GM12878 (cell line): ENCODE measurements at regions not wholly inside any gene's neighbourhood (a gene's known extent, or its start where the extent isn't known, plus 50 kb on each side); places are given as distances from the start of the nearest gene placed in this dataset.
"Not testable (repeated sequence)": the region's sequence is repeated elsewhere in the genome, so short reads cannot be mapped to it uniquely, and the experiment has no call there.

Experiments
- ATAC-seq: fragments of 200-7000 bp; cut with Tn5 transposase; 3 replicates; pipeline ENCODE4 v1.9.1; 2020; ENCODE audit warnings: mild to moderate bottlenecking, moderate library complexity
- BruUV-seq: library from RNA; stranded (reverse); fragments of 400-500 nt; replicated peaks from 2 replicates; lab custom pipeline; 2021; lab: Mats Ljungman, UMichigan
- CTCF ChIA-PET: fragments of 300-600 bp; sonication (Branson Sonifier 250); formaldehyde crosslinking; extraction: SDS; loops from one replicate; lab custom pipeline; 2021; ENCODE audit warnings: inconsistent platforms; lab: Yijun Ruan, JAX
- POLR2A ChIA-PET: fragments of 350-600 bp; formaldehyde crosslinking; extraction: SDS; loops from one replicate; lab custom pipeline; 2021; ENCODE audit warnings: inconsistent platforms; lab: Charles Lee
- RAD21 ChIA-PET: fragments of 300-600 bp; sonication (Branson Sonifier 250); formaldehyde crosslinking; loops from one replicate; lab custom pipeline; 2023; ENCODE audit warnings: antibody characterized with exemption; ENCODE audit not compliant: unreplicated experiment; lab: Charles Lee
- SMC1A ChIA-PET: fragments of 300-600 bp; sonication (Branson Sonifier 250); formaldehyde crosslinking; loops from one replicate; lab custom pipeline; 2023; ENCODE audit not compliant: unreplicated experiment, uncharacterized antibody; lab: Charles Lee
- DNase-seq: peaks from one replicate; pipeline ENCODE4 v3.0.0-alpha.2; 2011; ENCODE audit warnings: low read depth, low spot score
- FAIRE-seq: peaks from 3 replicates; lab custom pipeline; 2011; peaks lifted over from hg19 to GRCh38; lab: Jason Lieb, UNC
- H2AFZ ChIP-seq: 2 replicates; pipeline ENCODE4 v1.6.0; 2011; ENCODE audit warnings: low read depth, low read length, control low read depth; ENCODE audit not compliant: control insufficient read depth
- H3K27ac ChIP-seq: 2 replicates; pipeline ENCODE4 v1.5.1; 2011; ENCODE audit warnings: control low read depth; ENCODE audit not compliant: control insufficient read depth, insufficient read depth
- H3K27me3 ChIP-seq, 2 experiments: replicated peaks in 1 of 2; 2 replicates each; pipeline versions ENCODE4 v1.6.0 to v1.6.1; 2011; ENCODE audit warnings: low read length in 1 of 2; ENCODE audit not compliant: control insufficient read depth in 2 of 2, insufficient read depth in 2 of 2
- H3K36me3 ChIP-seq, 2 experiments: 2 replicates each; pipeline ENCODE4 v1.5.1; 2011; ENCODE audit warnings: low read length in 1 of 2; ENCODE audit not compliant: control insufficient read depth in 2 of 2, insufficient read depth in 2 of 2
- H3K4me1 ChIP-seq: 2 replicates; pipeline ENCODE4 v1.6.1; 2011; ENCODE audit warnings: mild to moderate bottlenecking, low read length, moderate library complexity, mixed read lengths; ENCODE audit not compliant: control insufficient read depth, insufficient read depth
- H3K4me2 ChIP-seq: 2 replicates; pipeline ENCODE4 v1.6.0; 2011; ENCODE audit warnings: control low read depth; ENCODE audit not compliant: control insufficient read depth, insufficient read depth
- H3K4me3 ChIP-seq: fragments of 200-600 bp; sonication (generic); 2 replicates; pipeline ENCODE4 v1.5.1; 2016
- H3K79me2 ChIP-seq: 2 replicates; pipeline ENCODE4 v1.6.0; 2011; ENCODE audit warnings: low read length; ENCODE audit not compliant: control insufficient read depth, insufficient read depth
- H3K9ac ChIP-seq: 2 replicates; pipeline ENCODE4 v1.8.0; 2011; ENCODE audit warnings: low read length, control low read depth, mixed read lengths; ENCODE audit not compliant: control insufficient read depth, insufficient read depth
- H3K9me3 ChIP-seq: replicated peaks from 3 replicates; pipeline ENCODE4 v1.5.1; 2011; ENCODE audit warnings: mild to moderate bottlenecking, low read length; ENCODE audit not compliant: control insufficient read depth, insufficient read depth
- H4K20me1 ChIP-seq: 2 replicates; pipeline ENCODE4 v1.6.0; 2011; ENCODE audit not compliant: control insufficient read depth, insufficient read depth
- CHD4 ChIP-seq: fragments of 200-600 bp; sonication (generic); IDR thresholded peaks from 2 replicates; pipeline ENCODE4 v1.6.1; 2016; ENCODE audit warnings: mild to moderate bottlenecking
- CREM ChIP-seq: IDR thresholded peaks from 2 replicates; pipeline ENCODE4 v1.6.1; 2014; ENCODE audit warnings: antibody characterized with exemption, low read depth
- DPF2 ChIP-seq: fragments of 450-650 bp; IDR thresholded peaks from 2 replicates; pipeline ENCODE4 v1.6.1; 2017; ENCODE audit warnings: mild to moderate bottlenecking
- HDGF ChIP-seq: fragments of 450-650 bp; IDR thresholded peaks from 2 replicates; pipeline ENCODE4 v1.6.1; 2016; ENCODE audit warnings: antibody characterized with exemption
- MYC ChIP-seq: IDR thresholded peaks from 2 replicates; pipeline ENCODE4 v1.6.1; 2011; ENCODE audit warnings: mild to moderate bottlenecking, low read length, moderate library complexity, inconsistent platforms; ENCODE audit not compliant: insufficient read depth, insufficient replicate concordance, insufficient read length, severe bottlenecking
- NFIC ChIP-seq: IDR thresholded peaks from 2 replicates; pipeline ENCODE4 v1.6.1; 2012; ENCODE audit warnings: low read depth, mild to moderate bottlenecking, inconsistent platforms, low read length, moderate library complexity
- NR2F1 ChIP-seq: fragments of 450-650 bp; conservative IDR thresholded peaks from 2 replicates; pipeline ENCODE4 v1.6.1; 2017; ENCODE audit warnings: mild to moderate bottlenecking
- RAD21 ChIP-seq: IDR thresholded peaks from 2 replicates; pipeline ENCODE4 v1.6.1; 2011; ENCODE audit warnings: mild to moderate bottlenecking, low read depth, low read length, moderate library complexity; ENCODE audit not compliant: insufficient read depth
- SMARCA5 ChIP-seq: fragments of 450-650 bp; IDR thresholded peaks from 2 replicates; pipeline ENCODE4 v1.6.1; 2017; ENCODE audit warnings: mild to moderate bottlenecking
- SMC3 ChIP-seq: IDR thresholded peaks from 2 replicates; pipeline ENCODE4 v1.6.1; 2011; ENCODE audit warnings: low read length, improper control_type of control experiment, borderline replicate concordance
- TAF1 ChIP-seq: IDR thresholded peaks from 2 replicates; pipeline ENCODE4 v1.6.1; 2011; ENCODE audit warnings: mild to moderate bottlenecking, low read depth, low read length, borderline replicate concordance
- WGBS: methylation state at CpG from one replicate; pipeline ENCODE4 v1.1.6; 2016; ENCODE audit warnings: low lambda C conversion rate; ENCODE audit not compliant: insufficient replicate concordance, insufficient coverage; ENCODE audit errors: missing lambda C conversion rate; 5-methylcytosine and 5-hydroxymethylcytosine counted together
- in situ Hi-C: fragments of 300-500 bp; cut with MboI; formaldehyde crosslinking; loops from 9 replicates; pipeline ENCODE4 v1.14.3; 2018; ENCODE audit warnings: mixed read lengths
- intact Hi-C: fragments of 100-400 bp; cut with micrococcal nuclease; formaldehyde crosslinking; loops from one replicate; pipeline ENCODE4 v1.14.2; 2022; ENCODE audit not compliant: unreplicated experiment
- TF ChIP-seq, protein P1 (sequence below), 3 experiments: IDR thresholded peaks in 2 of 3; conservative IDR thresholded peaks in 1 of 3; 2 replicates each; pipeline ENCODE4 v1.5.1; 2011; ENCODE audit warnings: low read depth in 3 of 3, low read length in 3 of 3, mild to moderate bottlenecking in 3 of 3, control low read depth in 2 of 3, moderate library complexity in 2 of 3, inconsistent platforms in 1 of 3, mixed read lengths in 1 of 3; ENCODE audit not compliant: control insufficient read depth in 2 of 3, insufficient read depth in 1 of 3; ENCODE audit errors: extremely low read depth in 1 of 3

DNA sequence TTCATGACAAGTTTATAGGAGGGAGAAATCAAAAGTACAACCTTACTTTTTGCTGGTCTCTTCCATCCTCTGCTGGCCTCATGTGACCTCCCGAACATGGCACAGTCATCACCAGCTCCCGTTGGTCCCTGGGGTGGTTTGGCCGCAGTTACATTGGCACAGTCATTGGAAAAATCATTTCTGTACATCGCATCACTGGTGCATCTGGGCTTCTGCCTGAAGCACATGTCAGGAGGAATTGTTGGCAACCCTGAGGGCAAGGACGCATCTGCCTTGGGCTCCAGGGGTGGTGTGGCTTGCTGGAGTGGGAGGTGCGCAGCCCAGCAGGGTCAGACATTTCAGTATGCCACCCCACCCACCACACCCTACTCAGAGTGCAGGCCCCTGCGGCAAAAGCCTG, 162.9 kb upstream of the SLC24A3 start (continued):
- TF ChIP-seq CHD4 (no peak), TAF1 (no peak), HDGF (no peak), NR2F1 (no peak), DPF2 (no peak), CREM (no peak), NFIC (no peak), SMARCA5 (no peak)

DNA sequence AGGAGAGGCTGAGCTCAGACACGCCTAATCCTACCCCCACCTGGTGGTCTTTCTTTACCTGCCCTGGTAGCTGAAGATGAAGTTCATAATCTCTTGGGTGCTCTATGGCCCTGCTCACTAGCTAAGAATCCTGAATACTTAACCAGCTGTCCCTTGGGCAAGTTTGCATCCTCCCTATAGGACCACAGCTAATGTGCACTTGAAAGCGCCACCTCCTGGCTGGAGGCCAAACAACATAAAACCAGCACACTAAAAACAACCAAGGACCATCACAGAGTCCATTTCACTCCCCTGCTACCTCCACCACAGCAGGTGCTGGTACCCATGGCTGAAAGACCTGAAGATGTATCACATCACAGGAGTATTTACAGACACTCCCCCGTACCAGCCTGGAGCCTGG, 155.5 kb upstream of the SLC24A3 start:
- no peak for DNase-seq
- no peak for FAIRE-seq
- H3K4me1 ChIP-seq, result no peaks in the 10 kb centered on the region
- ChIA-PET RAD21 (interaction anchor here (0.8 to 1.2 kb wide), 3 partner anchors 263 to 425 kb away, joined by 3 read pairs; no protein-coding TSS in a partner anchor), SMC1A (interaction anchor here (1.6 to 2.4 kb wide), 2 partner anchors 14 to 152 kb away, joined by 4 to 11 read pairs; no protein-coding TSS in a partner anchor), POLR2A (no interaction called here), CTCF (interaction anchor here (0.8 to 2.7 kb wide), 7 partner anchors 11 to 424 kb away, joined by 3 to 13 read pairs (median 5); no protein-coding TSS in a partner anchor)
- H3K27ac ChIP-seq, result no peak overlapping the region
- no peak overlapping the region for H3K4me2 ChIP-seq
- no peaks in the 10 kb centered on the region for H3K9me3 ChIP-seq
- ATAC-seq, result no peak
- WGBS, result 5% methylated on average over 3 of the region's 3 CpGs
- no peaks in the 10 kb centered on the region for H4K20me1 ChIP-seq
- TF ChIP-seq MYC (no peak), SMC3 (0 out of 2 replicates have a peak, but pooled peaks have one; percentile 20), RAD21 (0 out of 2 replicates have a peak, but pooled peaks have one; percentile 25)
- TF ChIP-seq, protein P1, sequence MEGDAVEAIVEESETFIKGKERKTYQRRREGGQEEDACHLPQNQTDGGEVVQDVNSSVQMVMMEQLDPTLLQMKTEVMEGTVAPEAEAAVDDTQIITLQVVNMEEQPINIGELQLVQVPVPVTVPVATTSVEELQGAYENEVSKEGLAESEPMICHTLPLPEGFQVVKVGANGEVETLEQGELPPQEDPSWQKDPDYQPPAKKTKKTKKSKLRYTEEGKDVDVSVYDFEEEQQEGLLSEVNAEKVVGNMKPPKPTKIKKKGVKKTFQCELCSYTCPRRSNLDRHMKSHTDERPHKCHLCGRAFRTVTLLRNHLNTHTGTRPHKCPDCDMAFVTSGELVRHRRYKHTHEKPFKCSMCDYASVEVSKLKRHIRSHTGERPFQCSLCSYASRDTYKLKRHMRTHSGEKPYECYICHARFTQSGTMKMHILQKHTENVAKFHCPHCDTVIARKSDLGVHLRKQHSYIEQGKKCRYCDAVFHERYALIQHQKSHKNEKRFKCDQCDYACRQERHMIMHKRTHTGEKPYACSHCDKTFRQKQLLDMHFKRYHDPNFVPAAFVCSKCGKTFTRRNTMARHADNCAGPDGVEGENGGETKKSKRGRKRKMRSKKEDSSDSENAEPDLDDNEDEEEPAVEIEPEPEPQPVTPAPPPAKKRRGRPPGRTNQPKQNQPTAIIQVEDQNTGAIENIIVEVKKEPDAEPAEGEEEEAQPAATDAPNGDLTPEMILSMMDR (IDR thresholded peaks at IDR 0.05 in 2 of 3, conservative IDR thresholded peaks at IDR 0.05 in 1 of 3; ENCODE audit: control insufficient read depth in 2 of 3, extremely low read depth in 1 of 3, insufficient read depth in 1 of 3, low read depth in 3 of 3, low read length in 3 of 3), result peak in 2 of 3 experiments; percentile 13 to 31; a peak in 2 of 6 replicates
- no peak overlapping the region for H2AFZ ChIP-seq
- intact Hi-C loops (loop anchor here (5.0 kb wide), 1 partner anchor 425 kb away; no protein-coding TSS in a partner anchor), in situ Hi-C loops (loop anchor here (25.0 kb wide), 1 partner anchor 645 kb away; no protein-coding TSS in a partner anchor)
- no peaks in the 10 kb centered on the region for H3K36me3 ChIP-seq
- H3K9ac ChIP-seq, result no peak overlapping the region
- H3K27me3 ChIP-seq, result no peaks in the 10 kb centered on the region
- BruUV-seq, result no TSS peak
- no peaks in the 10 kb centered on the region for H3K79me2 ChIP-seq
- H3K4me3 ChIP-seq, result no peak overlapping the region

DNA sequence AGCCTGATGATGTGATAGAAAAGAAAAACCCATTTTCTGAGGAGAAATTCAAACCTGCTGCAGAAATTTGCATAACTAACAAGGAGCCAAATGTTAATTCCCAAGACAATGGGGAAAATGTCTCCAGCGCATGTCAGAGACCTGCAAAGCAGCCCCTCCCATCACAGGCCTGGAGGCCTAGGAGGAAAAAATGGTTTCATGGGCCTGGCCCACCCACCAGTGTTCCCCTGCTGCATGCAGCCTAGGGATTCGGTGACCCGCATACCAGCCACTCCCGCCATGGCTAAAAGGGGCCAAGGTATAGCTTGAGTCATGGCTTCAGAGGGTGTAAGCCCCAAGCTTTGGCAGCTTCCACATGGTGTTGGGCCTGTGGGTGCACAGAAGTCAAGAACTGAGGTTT, 147.7 kb upstream of the SLC24A3 start:
- SMC1A ChIA-PET, BruUV-seq, H3K9me3 ChIP-seq, H3K4me1 ChIP-seq, H3K27me3 ChIP-seq, H3K36me3 ChIP-seq, CTCF ChIA-PET, H3K4me3 ChIP-seq, H3K9ac ChIP-seq, ATAC-seq, H3K27ac ChIP-seq, H3K4me2 ChIP-seq, DNase-seq, intact Hi-C loops, POLR2A ChIA-PET, H4K20me1 ChIP-seq, RAD21 ChIA-PET, H3K79me2 ChIP-seq, FAIRE-seq, H2AFZ ChIP-seq: not testable (repeated sequence)
- WGBS, result 58% methylated on average over 4 of the region's 4 CpGs
- in situ Hi-C loops, result loop anchor here (25.0 kb wide), 1 partner anchor 652 kb away; no protein-coding TSS in a partner anchor
